Right atrium auricular region (tissue), 2 donors: ENCODE measurements at regions not wholly inside any gene's neighbourhood (a gene's known extent, or its start where the extent isn't known, plus 50 kb on each side); places are given as distances from the start of the nearest gene placed in this dataset.

ENCODE experiments used
- DNase-seq: peaks from one replicate; pipeline ENCODE4 v3.0.0-alpha.2; 2019; ENCODE audit warnings: low spot score
- H3K27ac ChIP-seq, 2 donors: fragments of 200-600 bp; sonication (generic); 1 replicate in 1 of 2; 2 replicates in 1 of 2; pipeline ENCODE4 v1.5.1; 2016 to 2019
- H3K27me3 ChIP-seq, 2 donors: fragments of 200-600 bp; sonication (generic); one replicate each; pipeline versions ENCODE4 v1.5.1 to v1.6.0; 2017 to 2019
- H3K36me3 ChIP-seq: fragments of 200-600 bp; sonication (generic); one replicate; pipeline ENCODE4 v1.5.1; 2016
- H3K4me1 ChIP-seq, 2 donors: fragments of 200-600 bp; sonication (generic); one replicate each; pipeline versions ENCODE4 v1.5.1 to v1.6.0; 2017 to 2019
- H3K4me3 ChIP-seq, 2 donors: fragments of 200-600 bp; sonication (generic); 1 replicate in 1 of 2; 2 replicates in 1 of 2; pipeline ENCODE4 v1.5.1; 2017 to 2019; ENCODE audit warnings: mild to moderate bottlenecking in 1 of 2, moderate library complexity in 1 of 2
- H3K9me3 ChIP-seq, 2 donors: fragments of 200-600 bp; sonication (generic); one replicate each; pipeline ENCODE4 v1.5.1; 2019
- CTCF ChIP-seq, 2 donors: fragments of 200-600 bp; sonication (generic); IDR thresholded peaks; one replicate each; pipeline ENCODE4 v1.5.1; 2019; ENCODE audit warnings: antibody characterized with exemption in 2 of 2

GRCh38 chr14:82441270-82441669 is 907.6 kb upstream of the SEL1L start:
- H3K4me3 ChIP-seq, result no peak overlapping the region
- no peaks in the 10 kb centered on the region for H3K27me3 ChIP-seq
- no peaks in the 10 kb centered on the region for H3K4me1 ChIP-seq
- no peak overlapping the region for H3K27ac ChIP-seq
- no peak for TF ChIP-seq CTCF (IDR thresholded peaks at IDR 0.05)
- DNase-seq, result no peak
- no peaks in the 10 kb centered on the region for H3K36me3 ChIP-seq
- H3K9me3 ChIP-seq, result no peaks in the 10 kb centered on the region

GRCh38 chr14:82445810-82446570 is 912.3 kb upstream of the SEL1L start:
- H3K36me3 ChIP-seq, result no peaks in the 10 kb centered on the region
- TF ChIP-seq CTCF (IDR thresholded peaks at IDR 0.05), result no peak
- H3K9me3 ChIP-seq, result no peaks in the 10 kb centered on the region
- no peaks in the 10 kb centered on the region for H3K4me1 ChIP-seq
- no peaks in the 10 kb centered on the region for H3K27me3 ChIP-seq
- no peak overlapping the region for H3K4me3 ChIP-seq
- no peak for DNase-seq
- no peak overlapping the region for H3K27ac ChIP-seq

- no peak for TF ChIP-seq CTCF (IDR thresholded peaks at IDR 0.05)
- no peak for DNase-seq
- Histone ChIP-seq H3K27ac (no peak overlapping the region), H3K4me3 (no peak overlapping the region), H3K9me3 (no peaks in the 10 kb centered on the region), H3K4me1 (no peaks in the 10 kb centered on the region), H3K27me3 (no peaks in the 10 kb centered on the region), H3K36me3 (no peaks in the 10 kb centered on the region)
These were observed 913.9 kb upstream of the SEL1L start for GRCh38 chr14:82447586-82447985.

- TF ChIP-seq CTCF (IDR thresholded peaks at IDR 0.05), result no peak
- no peaks in the 10 kb centered on the region for H3K4me1 ChIP-seq
- H3K4me3 ChIP-seq, result no peak overlapping the region
- H3K27me3 ChIP-seq, result no peaks in the 10 kb centered on the region
- no peaks in the 10 kb centered on the region for H3K9me3 ChIP-seq
- H3K27ac ChIP-seq, result no peak overlapping the region
- no peaks in the 10 kb centered on the region for H3K36me3 ChIP-seq
- DNase-seq, result no peak
These were observed 916.3 kb upstream of the SEL1L start for GRCh38 chr14:82449926-82450468.

GRCh38 chr14:82451675-82452074 is 918.0 kb upstream of the SEL1L start:
- no peaks in the 10 kb centered on the region for H3K27me3 ChIP-seq
- H3K9me3 ChIP-seq, result no peaks in the 10 kb centered on the region
- no peaks in the 10 kb centered on the region for H3K4me1 ChIP-seq
- no peak for DNase-seq
- H3K36me3 ChIP-seq, result no peaks in the 10 kb centered on the region
- no peak for TF ChIP-seq CTCF (IDR thresholded peaks at IDR 0.05)
- no peak overlapping the region for H3K27ac ChIP-seq
- H3K4me3 ChIP-seq, result no peak overlapping the region

GRCh38 chr14:82482345-82482744 is 948.7 kb upstream of the SEL1L start:
- TF ChIP-seq CTCF (IDR thresholded peaks at IDR 0.05), result no peak
- Histone ChIP-seq H3K27me3 (no peaks in the 10 kb centered on the region), H3K36me3 (no peaks in the 10 kb centered on the region), H3K27ac (no peak overlapping the region), H3K4me3 (no peak overlapping the region), H3K4me1 (no peaks in the 10 kb centered on the region), H3K9me3 (no peaks in the 10 kb centered on the region)
- DNase-seq, result no peak
